ENCODE measurements at regions not wholly inside any gene's neighbourhood (a gene's known extent, or its start where the extent isn't known, plus 50 kb on each side); places are given as distances from the start of the nearest gene placed in this dataset.
"Not testable (repeated sequence)": the region's sequence is repeated elsewhere in the genome, so short reads cannot be mapped to it uniquely, and the experiment has no call there.

DNA sequence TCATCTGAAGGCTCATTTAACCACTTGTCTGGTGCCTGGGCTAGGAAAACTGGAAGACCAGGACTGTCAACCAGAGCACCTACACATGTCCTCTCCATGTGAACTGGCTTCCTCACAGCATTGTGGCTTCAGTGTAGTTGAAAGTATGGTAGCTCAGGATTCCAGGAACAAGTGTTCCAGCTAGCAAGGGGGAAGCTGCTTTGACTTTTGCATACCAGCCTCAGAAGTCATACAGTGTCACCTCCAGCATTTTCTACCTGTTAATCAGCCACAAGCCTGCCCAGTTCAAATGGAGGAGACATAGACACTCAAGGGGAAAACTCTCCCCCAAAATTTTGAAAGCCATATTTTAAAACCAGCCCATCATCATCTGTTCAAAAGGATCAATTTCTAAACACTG is 212.8 kb upstream of the CAND1 start:
- in situ Hi-C loops (cut with MboI; ENCODE audit: low pct_unique_long_range_greater_than_20kb, low sequenced_read_pairs) = no loop called here
- DNase-seq = no peak

- in situ Hi-C loops (cut with MboI; ENCODE audit: low pct_unique_long_range_greater_than_20kb, low sequenced_read_pairs) = no loop called here
- DNase-seq = no peak
These were observed 212.1 kb upstream of the CAND1 start for GRCh38 chr12:67057072-67057471.

DNA sequence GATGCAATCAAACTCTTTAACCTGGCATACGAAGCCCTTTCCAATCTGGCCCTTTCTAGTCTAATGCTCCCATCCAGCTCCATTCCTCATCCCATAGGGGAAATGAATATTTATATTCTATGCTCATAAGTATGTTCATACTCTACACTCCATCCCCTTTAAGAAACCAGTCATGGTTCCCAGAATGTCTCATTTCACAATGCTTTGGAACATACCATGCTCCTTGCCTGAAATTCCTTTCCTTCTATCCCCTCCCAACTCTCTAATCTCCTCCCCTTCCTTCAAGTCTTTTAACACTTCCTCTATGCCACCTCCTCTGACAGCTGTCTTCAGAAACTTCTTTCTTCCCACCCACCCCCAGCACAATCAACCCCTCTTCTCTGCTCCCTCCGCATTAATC is 207.0 kb upstream of the CAND1 start:
- in situ Hi-C loops (cut with MboI; ENCODE audit: low pct_unique_long_range_greater_than_20kb, low sequenced_read_pairs) = no loop called here
- DNase-seq = no peak

DNA sequence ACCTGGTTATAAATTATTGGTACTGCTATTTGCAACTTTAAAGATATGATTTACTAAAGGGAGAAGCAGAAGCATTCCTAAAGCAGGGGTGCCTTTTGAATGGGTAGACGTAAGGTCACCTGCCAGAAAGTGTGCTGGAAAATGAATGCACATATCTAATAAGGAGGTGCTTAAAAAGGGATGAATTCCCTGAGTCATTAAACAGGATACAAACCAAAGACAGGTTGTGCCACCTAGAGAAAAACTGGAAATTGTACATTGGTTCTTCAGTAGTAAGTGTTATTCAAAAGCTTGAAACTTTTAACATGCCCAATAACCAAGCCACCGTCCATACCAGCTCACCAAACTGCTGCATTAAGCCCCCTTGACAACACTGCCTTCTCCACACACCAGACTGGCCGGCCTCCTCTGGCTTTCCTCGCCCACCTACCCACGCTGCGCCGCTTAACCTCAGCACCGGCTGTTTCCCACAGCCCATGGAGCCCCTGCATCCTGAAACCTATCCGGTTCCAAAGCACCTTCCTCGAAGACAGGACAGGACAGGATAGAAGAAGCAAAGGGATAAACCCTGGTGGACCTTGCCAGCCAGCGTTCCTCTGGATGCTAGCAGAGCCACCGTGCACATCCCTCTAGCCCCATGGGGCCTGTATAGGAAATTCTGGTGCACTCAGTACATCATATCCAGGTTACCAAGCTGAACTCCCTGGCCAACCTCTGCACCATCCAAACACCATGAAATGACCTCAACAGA is 201.5 kb upstream of the CAND1 start:
- DNase-seq = peak; percentile 2
- in situ Hi-C loops (cut with MboI; ENCODE audit: low pct_unique_long_range_greater_than_20kb, low sequenced_read_pairs) = no loop called here

GRCh38 chr12:67068204-67068731 is 200.9 kb upstream of the CAND1 start:
- in situ Hi-C loops (cut with MboI; ENCODE audit: low pct_unique_long_range_greater_than_20kb, low sequenced_read_pairs) = no loop called here
- peak; percentile 65 for DNase-seq

GRCh38 chr12:67068761-67069450 is 200.3 kb upstream of the CAND1 start:
- in situ Hi-C loops (cut with MboI; ENCODE audit: low pct_unique_long_range_greater_than_20kb, low sequenced_read_pairs) = no loop called here
- peak; percentile 40 for DNase-seq

- in situ Hi-C loops (cut with MboI; ENCODE audit: low pct_unique_long_range_greater_than_20kb, low sequenced_read_pairs) = no loop called here
- peak; percentile 61 for DNase-seq
These were observed 199.5 kb upstream of the CAND1 start for GRCh38 chr12:67069451-67070306.

- in situ Hi-C loops (cut with MboI; ENCODE audit: low pct_unique_long_range_greater_than_20kb, low sequenced_read_pairs) = no loop called here
- no peak for DNase-seq
These were observed 198.9 kb upstream of the CAND1 start for GRCh38 chr12:67070307-67070600.

GRCh38 chr12:67070604-67071003 is 198.6 kb upstream of the CAND1 start:
- in situ Hi-C loops (cut with MboI; ENCODE audit: low pct_unique_long_range_greater_than_20kb, low sequenced_read_pairs) = no loop called here
- DNase-seq = no peak

DNA sequence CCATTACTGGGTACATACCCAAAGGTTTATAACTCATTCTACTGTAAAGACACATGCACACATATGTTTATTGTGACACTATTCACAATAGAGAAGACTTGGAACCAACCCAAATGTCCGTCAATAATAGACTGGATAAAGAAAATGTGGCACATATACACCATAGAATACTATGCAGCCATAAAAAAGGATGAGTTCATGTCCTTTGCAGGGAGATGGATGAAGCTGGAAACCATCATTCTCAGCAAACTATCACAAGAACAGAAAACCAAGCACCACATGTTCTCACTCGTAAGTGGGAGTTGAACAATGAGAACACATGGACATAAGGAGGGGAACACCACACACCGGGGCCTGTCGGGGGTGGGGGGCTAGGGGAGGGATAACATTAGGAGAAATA is 196.9 kb upstream of the CAND1 start:
- DNase-seq; in situ Hi-C loops (cut with MboI; ENCODE audit: low pct_unique_long_range_greater_than_20kb, low sequenced_read_pairs): not testable (repeated sequence)

GRCh38 chr12:67073336-67073735 is 195.8 kb upstream of the CAND1 start:
- no peak for DNase-seq
- in situ Hi-C loops (cut with MboI; ENCODE audit: low pct_unique_long_range_greater_than_20kb, low sequenced_read_pairs) = no loop called here

DNA sequence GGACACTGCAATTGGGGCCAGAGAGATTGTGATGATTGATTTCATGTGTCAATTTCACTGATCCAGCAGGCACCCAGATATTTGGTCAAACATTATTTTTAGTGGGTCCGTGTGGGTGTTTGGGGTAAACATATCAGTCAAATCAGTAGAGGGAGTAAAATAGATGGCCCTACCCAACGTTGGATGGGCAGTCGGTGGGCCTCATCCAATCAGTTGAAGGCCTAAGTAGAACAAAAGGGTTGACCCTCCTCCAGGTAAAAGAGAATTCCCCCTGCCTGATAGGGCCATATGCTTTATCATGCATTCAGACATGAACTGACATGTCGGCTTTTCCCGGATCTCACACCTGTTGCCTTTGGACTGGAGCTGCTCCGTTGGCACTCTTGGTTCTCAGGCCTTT is 195.1 kb upstream of the CAND1 start:
- in situ Hi-C loops (cut with MboI; ENCODE audit: low pct_unique_long_range_greater_than_20kb, low sequenced_read_pairs) = no loop called here
- DNase-seq = no peak

DNA sequence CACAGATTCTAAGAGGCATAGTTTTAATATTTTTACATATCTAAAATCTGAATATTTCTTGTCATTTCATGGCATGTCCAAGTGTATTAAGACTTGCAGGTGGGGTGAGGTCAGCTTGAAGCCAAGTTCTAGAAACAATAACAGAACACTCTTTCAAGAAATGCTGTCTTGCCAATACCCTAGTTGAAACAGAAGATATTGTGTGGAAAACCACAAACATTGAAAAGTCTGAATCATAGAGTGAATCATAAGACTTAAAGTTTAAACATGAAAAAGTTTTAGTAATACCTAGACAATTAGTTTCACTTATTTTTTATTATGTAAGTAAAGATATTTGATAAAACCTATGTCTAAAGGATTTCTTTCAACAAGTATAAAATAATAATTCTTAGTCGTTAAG is 191.5 kb upstream of the CAND1 start:
- DNase-seq = no peak
- in situ Hi-C loops (cut with MboI; ENCODE audit: low pct_unique_long_range_greater_than_20kb, low sequenced_read_pairs) = no loop called here

DNA sequence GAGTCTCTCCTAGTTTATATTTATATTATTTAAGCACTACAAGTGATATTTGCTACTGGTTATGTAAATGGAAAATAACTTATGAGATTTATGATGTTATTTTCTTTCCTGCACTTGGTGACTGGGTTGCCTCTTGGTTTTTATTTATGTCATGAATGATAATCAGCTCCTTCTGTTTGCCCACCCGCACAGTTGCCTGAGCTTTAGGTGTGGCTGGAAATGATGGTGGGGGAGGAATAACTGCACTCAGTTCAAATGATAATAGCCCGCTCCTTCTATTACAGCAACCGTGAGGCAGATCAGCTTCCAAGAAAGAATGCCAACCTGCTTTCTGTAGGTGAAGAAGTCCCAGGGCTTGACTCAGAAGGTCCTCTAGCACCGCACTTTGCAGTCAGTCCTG is 190.2 kb upstream of the CAND1 start:
- no peak for DNase-seq
- in situ Hi-C loops (cut with MboI; ENCODE audit: low pct_unique_long_range_greater_than_20kb, low sequenced_read_pairs) = no loop called here

DNA sequence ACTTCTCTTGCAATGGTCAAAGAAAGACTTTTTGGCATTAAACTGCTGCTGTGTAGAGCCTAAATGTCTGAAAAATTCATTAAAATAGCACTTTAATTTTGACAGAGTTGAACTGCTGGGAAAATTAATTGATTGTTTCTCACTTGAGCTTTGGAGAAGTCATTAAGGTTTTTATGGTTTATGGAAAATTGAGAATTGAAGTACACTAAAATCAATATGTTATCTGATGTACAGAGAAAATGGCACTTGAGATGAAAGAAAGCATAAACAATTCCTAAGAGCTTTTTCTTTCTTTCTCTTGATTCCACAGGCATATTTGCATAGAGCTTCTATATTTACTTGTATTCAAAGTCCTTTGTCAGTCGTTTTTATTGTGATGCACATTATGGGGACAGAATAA is 188.5 kb upstream of the CAND1 start:
- in situ Hi-C loops (cut with MboI; ENCODE audit: low pct_unique_long_range_greater_than_20kb, low sequenced_read_pairs) = no loop called here
- DNase-seq = no peak

GRCh38 chr12:67082221-67082620 is 186.9 kb upstream of the CAND1 start:
- in situ Hi-C loops (cut with MboI; ENCODE audit: low pct_unique_long_range_greater_than_20kb, low sequenced_read_pairs) = no loop called here
- no peak for DNase-seq

- in situ Hi-C loops (cut with MboI; ENCODE audit: low pct_unique_long_range_greater_than_20kb, low sequenced_read_pairs) = no loop called here
These were observed 183.5 kb upstream of the CAND1 start for GRCh38 chr12:67085699-67086098.

DNA sequence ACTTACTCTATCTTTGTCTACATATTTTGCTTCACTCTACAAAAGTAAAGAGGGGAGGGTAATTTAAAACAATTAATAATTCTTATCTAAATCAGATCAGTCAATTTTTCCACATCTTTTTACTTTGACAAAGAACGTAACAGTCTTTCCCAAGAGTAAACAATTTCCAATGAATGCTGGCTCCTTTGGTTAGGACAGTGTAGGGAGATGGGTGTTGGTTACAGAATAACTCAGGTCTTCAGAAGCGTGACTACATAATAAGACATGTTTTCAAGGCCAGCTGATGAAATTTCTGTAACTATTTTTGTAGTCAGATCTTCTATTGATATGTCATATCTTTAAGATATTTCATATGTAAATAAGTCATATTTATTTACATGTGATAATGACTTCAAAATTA is 183.0 kb upstream of the CAND1 start:
- no peak for DNase-seq
- in situ Hi-C loops (cut with MboI; ENCODE audit: low pct_unique_long_range_greater_than_20kb, low sequenced_read_pairs) = no loop called here

More at GRCh38 chr12:67085699-67086098, 183.5 kb upstream of the CAND1 start:
- no peak for DNase-seq

DNA sequence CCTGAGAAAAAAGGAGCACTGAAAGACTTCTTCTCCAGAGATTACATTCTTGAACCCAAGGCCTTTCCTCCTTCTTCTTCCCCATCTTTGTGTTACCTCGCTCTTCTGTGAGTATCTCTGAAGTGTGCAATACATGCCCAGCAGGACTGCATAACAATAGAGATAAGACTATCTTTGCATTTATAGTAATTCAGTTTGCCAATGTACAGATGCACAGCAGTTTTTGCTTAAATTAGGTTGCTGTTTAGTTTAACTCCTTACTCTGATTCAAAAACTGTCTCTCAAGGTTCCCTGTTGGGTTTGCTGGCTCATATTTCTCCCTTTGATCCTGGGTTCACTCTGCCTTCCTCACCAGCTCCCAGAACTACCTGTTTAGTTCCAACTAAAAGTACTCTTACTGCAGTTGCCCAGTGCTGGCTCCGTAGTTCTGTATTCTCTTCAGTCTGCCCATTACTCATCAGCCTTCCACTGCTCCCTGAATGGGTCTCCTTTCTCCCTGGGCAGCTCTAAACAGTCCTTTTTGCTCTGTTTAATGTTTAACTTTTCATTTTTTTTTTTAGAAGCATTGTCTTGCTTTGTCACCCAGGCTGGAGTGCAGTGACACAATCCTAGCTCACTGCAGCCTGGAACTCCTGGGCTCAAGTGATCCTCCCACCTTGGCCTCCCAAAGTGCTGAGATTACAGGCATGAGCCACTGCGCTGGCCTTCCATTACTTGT is 180.6 kb upstream of the CAND1 start:
- no peak for DNase-seq
- in situ Hi-C loops (cut with MboI; ENCODE audit: low pct_unique_long_range_greater_than_20kb, low sequenced_read_pairs) = no loop called here
